HG03469 (cell line): ENCODE measurements at regions not wholly inside any gene's neighbourhood (a gene's known extent, or its start where the extent isn't known, plus 50 kb on each side); places are given as distances from the start of the nearest gene placed in this dataset.
"Not testable (repeated sequence)": the region's sequence is repeated elsewhere in the genome, so short reads cannot be mapped to it uniquely, and the experiment has no call there.

Source experiments
- ATAC-seq: cut with Tn5 transposase; IDR thresholded peaks from one replicate; pipeline ENCODE4 v1.9.1; 2021; ENCODE audit warnings: mild to moderate bottlenecking, moderate library complexity, moderate number of reproducible peaks; ENCODE audit not compliant: unreplicated experiment

GRCh38 chr2:216992056-216992675 lies 132.3 kb upstream of the TNP1 start:
- ATAC-seq = no peak

- no peak for ATAC-seq
Measured at GRCh38 chr2:216991563-216991962, 131.7 kb upstream of the TNP1 start.

GRCh38 chr2:216989340-216990129 lies 129.7 kb upstream of the TNP1 start:
- no peak for ATAC-seq

- no peak for ATAC-seq
Measured at GRCh38 chr2:216987252-216987821, 127.5 kb upstream of the TNP1 start.

GRCh38 chr2:216985658-216986141 lies 125.8 kb upstream of the TNP1 start:
- ATAC-seq = no peak

GRCh38 chr2:216984937-216985336 lies 125.1 kb upstream of the TNP1 start:
- ATAC-seq = no peak

- not testable (repeated sequence) for ATAC-seq
Measured at GRCh38 chr2:216981951-216982350, 122.1 kb upstream of the TNP1 start.

- not testable (repeated sequence) for ATAC-seq
Measured at GRCh38 chr2:216980510-216980909, 120.6 kb upstream of the TNP1 start.

GRCh38 chr2:216974321-216975302 lies 114.7 kb upstream of the TNP1 start:
- ATAC-seq = no peak

- ATAC-seq = no peak
Measured at GRCh38 chr2:216971593-216971992, 111.7 kb upstream of the TNP1 start.

- no peak for ATAC-seq
Measured at GRCh38 chr2:216970359-216970915, 110.6 kb upstream of the TNP1 start.

- ATAC-seq = no peak
Measured at GRCh38 chr2:216967889-216968288, 108.0 kb upstream of the TNP1 start.

GRCh38 chr2:216960671-216961268 lies 100.9 kb upstream of the TNP1 start:
- ATAC-seq = no peak

- ATAC-seq = no peak
Measured at GRCh38 chr2:216959433-216959832, 99.6 kb upstream of the TNP1 start.

GRCh38 chr2:216956820-216957493 lies 97.1 kb upstream of the TNP1 start:
- no peak for ATAC-seq

GRCh38 chr2:216951171-216951570 lies 91.3 kb upstream of the TNP1 start:
- ATAC-seq = no peak

GRCh38 chr2:216950547-216950946 lies 90.7 kb upstream of the TNP1 start:
- ATAC-seq = no peak

- ATAC-seq = no peak
Measured at GRCh38 chr2:216949700-216950413, 90.0 kb upstream of the TNP1 start.

GRCh38 chr2:216947055-216947454 lies 87.2 kb upstream of the TNP1 start:
- no peak for ATAC-seq
